ENCODE measurements at regions not wholly inside any gene's neighbourhood (a gene's known extent, or its start where the extent isn't known, plus 50 kb on each side); places are given as distances from the start of the nearest gene placed in this dataset.
"Not testable (repeated sequence)": the region's sequence is repeated elsewhere in the genome, so short reads cannot be mapped to it uniquely, and the experiment has no call there.

GRCh38 chr13:78085434-78086225, 167.0 kb upstream of the EDNRB start:
- no peak for DNase-seq (ENCODE audit: low read depth, low spot score)

GRCh38 chr13:78084401-78084800, 165.8 kb upstream of the EDNRB start:
- no peak for DNase-seq (ENCODE audit: low read depth, low spot score)

- no peak for DNase-seq (ENCODE audit: low read depth, low spot score)
Observed at GRCh38 chr13:78078168-78078567, 159.5 kb upstream of the EDNRB start.

GRCh38 chr13:78067290-78067689, 148.7 kb upstream of the EDNRB start:
- no peak for DNase-seq (ENCODE audit: low read depth, low spot score)

- no peak for DNase-seq (ENCODE audit: low read depth, low spot score)
Observed at GRCh38 chr13:78065141-78065540, 146.5 kb upstream of the EDNRB start.

- no peak for DNase-seq (ENCODE audit: low read depth, low spot score)
Observed at GRCh38 chr13:78061806-78062205, 143.2 kb upstream of the EDNRB start.

- no peak for DNase-seq (ENCODE audit: low read depth, low spot score)
Observed at GRCh38 chr13:78060966-78061365, 142.3 kb upstream of the EDNRB start.

DNA sequence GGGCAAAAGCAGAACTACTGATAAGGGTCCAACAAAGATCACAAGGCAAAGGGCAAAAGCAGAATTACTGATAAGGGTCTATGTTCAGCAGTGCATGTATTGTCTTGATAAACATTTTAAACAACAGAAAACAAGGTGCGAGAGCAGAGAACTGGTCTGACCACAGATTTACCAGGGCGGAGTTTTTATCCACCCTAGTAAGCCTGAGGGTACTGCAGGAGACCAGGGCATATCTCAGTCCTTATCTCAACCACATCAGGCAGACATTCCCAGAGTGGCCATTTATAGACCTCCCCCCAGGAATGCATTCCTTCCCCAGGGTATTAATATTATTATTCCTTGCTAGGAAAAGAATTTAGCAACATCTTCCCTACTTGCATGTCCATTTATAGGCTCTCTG, 138.2 kb upstream of the EDNRB start:
- not testable (repeated sequence) for DNase-seq (ENCODE audit: low read depth, low spot score)

- DNase-seq (ENCODE audit: low read depth, low spot score), result no peak
Observed at GRCh38 chr13:78054157-78054556, 135.5 kb upstream of the EDNRB start.

DNA sequence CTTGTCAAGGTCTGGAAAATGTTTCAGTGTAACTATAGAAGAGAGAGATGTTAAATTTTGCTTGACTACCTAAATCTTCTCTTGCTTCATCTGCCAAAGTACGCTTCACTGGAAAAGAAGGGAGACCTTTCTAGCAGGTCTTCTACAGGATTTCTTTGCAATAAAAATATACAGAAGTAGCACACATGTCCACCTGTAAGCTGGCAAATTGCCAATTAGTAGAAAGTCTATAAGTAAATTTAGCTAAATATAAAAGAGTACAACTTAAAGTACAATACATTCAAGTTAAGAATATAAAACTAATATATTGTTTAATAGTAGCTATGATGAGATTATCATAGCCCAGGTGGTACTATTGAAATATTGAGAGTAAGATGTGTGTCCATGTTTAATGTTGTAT, 128.5 kb upstream of the EDNRB start:
- no peak for DNase-seq (ENCODE audit: low read depth, low spot score)

DNA sequence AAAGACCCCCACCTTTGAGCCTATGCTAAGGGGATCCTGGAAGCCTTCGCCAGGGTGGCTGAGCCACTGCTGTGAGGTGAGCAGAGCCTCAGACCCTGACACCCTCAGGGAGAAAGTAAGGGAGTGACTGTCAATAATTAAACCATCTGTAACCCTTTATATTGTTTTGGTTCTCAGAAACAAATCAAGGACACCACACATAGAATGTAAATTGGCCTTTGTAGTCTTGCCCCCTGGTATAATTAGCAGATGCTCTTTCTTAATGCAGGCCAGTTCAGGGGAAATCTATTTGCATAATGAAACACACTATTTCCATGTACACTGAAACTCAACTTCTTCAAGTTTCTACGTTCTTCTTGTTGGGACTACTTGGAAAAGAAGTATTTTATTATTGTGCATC, 127.7 kb upstream of the EDNRB start:
- DNase-seq (ENCODE audit: low read depth, low spot score), result no peak

GRCh38 chr13:78045916-78046315, 127.3 kb upstream of the EDNRB start:
- DNase-seq (ENCODE audit: low read depth, low spot score), result no peak

DNA sequence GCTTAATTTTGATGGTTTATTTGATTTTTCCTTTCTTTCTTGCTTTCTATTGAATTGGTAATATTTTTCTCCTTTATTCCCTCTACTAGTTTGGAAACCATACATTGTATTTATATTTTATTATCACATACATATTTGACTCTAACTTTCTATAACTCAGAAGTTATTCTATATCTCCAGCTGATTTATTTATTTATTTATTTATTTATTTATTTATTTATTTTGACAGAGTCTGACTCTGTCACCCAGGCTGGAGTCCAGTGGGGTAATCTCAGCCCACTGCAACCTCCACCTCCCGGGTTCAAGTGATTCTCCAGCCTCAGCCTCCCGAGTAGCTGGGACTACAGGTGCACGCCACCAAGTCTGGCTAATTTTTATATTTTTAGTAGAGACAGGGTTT, 122.7 kb upstream of the EDNRB start:
- not testable (repeated sequence) for DNase-seq (ENCODE audit: low read depth, low spot score)

DNA sequence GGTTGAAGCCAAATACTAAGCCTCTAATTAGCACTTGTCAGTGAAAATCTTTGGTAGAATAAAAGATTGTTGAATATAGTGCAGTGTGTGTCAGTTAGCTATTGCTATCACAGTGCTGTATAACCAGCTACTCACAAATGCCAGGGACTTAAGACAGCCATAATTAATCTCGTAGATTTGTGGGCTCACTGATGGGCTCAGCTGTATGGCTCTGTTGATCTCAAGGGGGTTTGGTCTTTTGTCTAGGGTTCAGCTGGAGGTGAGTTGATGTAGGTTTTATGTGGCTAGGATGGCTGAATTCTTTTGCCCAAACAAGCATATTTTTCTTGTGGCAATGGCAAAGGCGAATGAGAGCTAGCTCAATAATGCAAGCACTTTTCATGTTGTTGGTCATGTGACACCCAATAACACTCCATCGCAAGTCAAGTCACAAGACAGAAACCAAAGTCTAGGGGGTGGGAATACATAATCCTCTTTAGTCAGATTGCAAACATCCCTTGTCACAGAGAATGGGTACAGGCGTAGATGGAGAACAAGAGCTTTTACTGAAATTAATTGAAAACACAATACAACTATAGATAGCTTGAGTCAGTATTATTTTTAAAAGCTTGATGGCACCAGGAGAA, 121.7 kb upstream of the EDNRB start:
- no peak for DNase-seq (ENCODE audit: low read depth, low spot score)

DNA sequence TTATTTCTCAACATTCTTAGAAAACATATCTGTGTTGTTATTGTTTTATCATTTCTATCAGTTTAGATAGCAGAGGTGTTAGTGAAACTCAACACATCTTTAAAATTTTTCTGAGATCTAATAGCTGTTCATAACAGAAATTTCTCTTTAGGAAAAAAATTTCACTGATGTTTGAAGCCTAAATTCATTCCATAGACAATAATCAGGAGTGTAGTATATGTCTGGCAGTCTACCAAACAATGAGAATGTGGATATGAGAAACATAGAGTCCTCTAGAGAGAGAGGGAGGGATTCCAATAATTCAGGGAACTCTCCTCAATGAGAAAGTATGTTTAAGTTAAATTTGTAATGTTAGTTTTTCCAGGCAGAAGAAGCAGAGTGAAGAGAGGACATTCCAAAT, 118.2 kb upstream of the EDNRB start:
- DNase-seq (ENCODE audit: low read depth, low spot score), result no peak

DNA sequence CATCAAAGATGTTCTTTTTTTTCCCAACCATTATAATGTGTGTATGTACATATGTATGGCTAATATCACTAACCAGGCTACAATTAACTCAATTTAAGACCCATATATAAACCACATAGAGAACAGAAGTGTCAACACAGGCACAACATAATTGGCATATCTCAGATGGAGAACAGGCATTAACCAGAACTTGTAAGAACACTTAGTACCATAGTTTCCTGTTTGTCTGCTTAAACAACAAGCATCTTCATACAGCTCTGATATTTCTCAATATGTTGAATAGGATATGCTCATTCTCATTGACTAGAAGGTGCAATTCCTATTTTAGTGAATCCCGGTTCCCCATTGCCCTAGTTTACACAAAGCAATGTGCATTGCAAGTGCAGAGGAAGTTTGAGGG, 116.9 kb upstream of the EDNRB start:
- DNase-seq (ENCODE audit: low read depth, low spot score), result no peak

GRCh38 chr13:78033509-78033908, 114.9 kb upstream of the EDNRB start:
- no peak for DNase-seq (ENCODE audit: low read depth, low spot score)

GRCh38 chr13:78032132-78032531, 113.5 kb upstream of the EDNRB start:
- DNase-seq (ENCODE audit: low read depth, low spot score), result no peak

DNA sequence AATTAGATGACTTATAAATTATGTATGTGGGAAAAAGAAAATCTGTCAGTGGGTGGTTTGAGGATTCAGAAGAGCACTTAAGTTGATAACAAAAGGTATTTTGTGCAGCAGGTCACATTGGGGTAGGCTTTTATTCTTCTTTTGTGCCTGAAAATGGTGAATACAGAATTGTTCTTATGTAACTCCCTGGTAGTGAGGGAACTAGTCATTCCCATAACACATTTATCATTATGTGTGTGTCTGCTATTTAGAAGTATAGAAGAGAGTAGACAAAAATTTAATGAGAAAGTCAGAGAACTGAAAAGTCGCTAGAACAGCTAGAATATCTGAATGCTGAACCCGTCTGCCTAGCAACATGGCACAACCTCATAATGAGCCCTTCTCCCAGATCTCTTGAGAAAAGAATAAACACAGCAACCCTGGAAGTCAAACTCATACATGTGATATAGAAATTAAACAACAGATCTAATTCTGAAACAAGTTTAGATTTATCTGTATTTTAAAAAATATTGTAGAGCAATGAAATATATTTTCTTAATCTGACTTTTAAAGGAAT, 111.8 kb upstream of the EDNRB start:
- DNase-seq (ENCODE audit: low read depth, low spot score), result no peak

- no peak for DNase-seq (ENCODE audit: low read depth, low spot score)
Observed at GRCh38 chr13:78029901-78030300, 111.3 kb upstream of the EDNRB start.

GRCh38 chr13:78028960-78029359, 110.3 kb upstream of the EDNRB start:
- DNase-seq (ENCODE audit: low read depth, low spot score), result no peak

DNA sequence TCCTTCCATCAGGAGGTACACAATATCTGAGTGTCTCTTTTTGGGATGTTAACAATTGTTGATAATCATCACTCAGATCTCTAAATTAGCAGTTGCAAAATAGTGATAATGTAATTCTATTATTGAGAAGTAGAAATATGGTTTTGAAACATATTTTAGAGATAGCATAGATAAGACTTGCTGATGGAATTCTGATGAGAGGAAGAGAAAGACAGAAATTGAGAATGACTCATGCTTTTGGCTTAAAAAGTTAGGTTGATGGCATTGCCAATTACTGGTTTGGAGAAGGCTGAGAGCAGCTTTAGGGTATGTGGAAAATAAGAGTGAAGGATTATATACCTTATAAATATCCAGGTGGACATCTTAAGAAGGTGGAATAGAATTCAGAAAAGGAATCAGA, 106.4 kb upstream of the EDNRB start:
- DNase-seq (ENCODE audit: low read depth, low spot score), result no peak

Measured in smooth muscle cell of the brain vasculature (primary cell).